DND-41 (cell line): ENCODE measurements at regions not wholly inside any gene's neighbourhood (a gene's known extent, or its start where the extent isn't known, plus 50 kb on each side); places are given as distances from the start of the nearest gene placed in this dataset.

Source experiments
- CTCF ChIP-seq: IDR thresholded peaks from 2 replicates; pipeline ENCODE4 v1.5.1; 2012; ENCODE audit warnings: borderline replicate concordance, low read length, moderate library complexity, mild to moderate bottlenecking; ENCODE audit not compliant: poor library complexity, severe bottlenecking; ENCODE audit errors: extremely low read depth
- EZH2 ChIP-seq: IDR thresholded peaks from 3 replicates; pipeline ENCODE4 v1.6.1; 2012; ENCODE audit warnings: borderline replicate concordance, low read depth, mild to moderate bottlenecking, moderate library complexity, low read length, inconsistent platforms; ENCODE audit not compliant: severe bottlenecking

- TF ChIP-seq CTCF (no peak), EZH2 (no peak)
Measured at GRCh38 chr9:7287986-7288385, 511.6 kb downstream of the DMAC1 start.
